MG63 (cell line): ENCODE measurements at regions not wholly inside any gene's neighbourhood (a gene's known extent, or its start where the extent isn't known, plus 50 kb on each side); places are given as distances from the start of the nearest gene placed in this dataset.
"Not testable (repeated sequence)": the region's sequence is repeated elsewhere in the genome, so short reads cannot be mapped to it uniquely, and the experiment has no call there.

ENCODE experiments used
- DNase-seq: peaks from one replicate; pipeline ENCODE4 v3.0.0-alpha.2; 2020
- H3K27me3 ChIP-seq: fragments of 250-450 bp; sonication (Bioruptor Pico); 2 replicates; pipeline ENCODE4 v1.5.1; 2020; ENCODE audit warnings: mild to moderate bottlenecking, moderate library complexity
- H3K36me3 ChIP-seq: fragments of 250-450 bp; sonication (Bioruptor Pico); 2 replicates; pipeline ENCODE4 v1.5.1; 2020; ENCODE audit warnings: mild to moderate bottlenecking, moderate library complexity
- H3K4me3 ChIP-seq: fragments of 250-450 bp; sonication (Bioruptor Pico); 2 replicates; pipeline ENCODE4 v1.5.1; 2020; ENCODE audit warnings: mild to moderate bottlenecking, moderate library complexity
- H3K9me3 ChIP-seq: fragments of 250-450 bp; sonication (Bioruptor Pico); 2 replicates; pipeline ENCODE4 v1.5.1; 2020; ENCODE audit warnings: mild to moderate bottlenecking, moderate library complexity

GRCh38 chr5:21094619-21095018 lies 1106.6 kb upstream of the CDH18 start:
- no peaks in the 10 kb centered on the region for H3K27me3 ChIP-seq
- H3K9me3 ChIP-seq, result no peaks in the 10 kb centered on the region
- no peak overlapping the region for H3K4me3 ChIP-seq
- no peaks in the 10 kb centered on the region for H3K36me3 ChIP-seq
- no peak for DNase-seq

GRCh38 chr5:21087766-21088165 lies 1099.8 kb upstream of the CDH18 start:
- Histone ChIP-seq H3K4me3 (no peak overlapping the region), H3K9me3 (no peaks in the 10 kb centered on the region), H3K36me3 (no peaks in the 10 kb centered on the region), H3K27me3 (no peaks in the 10 kb centered on the region)
- no peak for DNase-seq

- H3K27me3 ChIP-seq, result no peaks in the 10 kb centered on the region
- H3K36me3 ChIP-seq, result no peaks in the 10 kb centered on the region
- no peaks in the 10 kb centered on the region for H3K9me3 ChIP-seq
- H3K4me3 ChIP-seq, result no peak overlapping the region
- no peak for DNase-seq
Measured at GRCh38 chr5:21085791-21086190, 1097.8 kb upstream of the CDH18 start.

GRCh38 chr5:21071986-21072385 lies 1084.0 kb upstream of the CDH18 start:
- Histone ChIP-seq H3K36me3 (no peaks in the 10 kb centered on the region), H3K4me3 (no peak overlapping the region), H3K9me3 (no peaks in the 10 kb centered on the region), H3K27me3 (no peaks in the 10 kb centered on the region)
- no peak for DNase-seq

- Histone ChIP-seq H3K9me3 (no peaks in the 10 kb centered on the region), H3K36me3 (no peaks in the 10 kb centered on the region), H3K27me3 (no peaks in the 10 kb centered on the region), H3K4me3 (no peak overlapping the region)
- DNase-seq, result no peak
Measured at GRCh38 chr5:21071421-21071820, 1083.4 kb upstream of the CDH18 start.

- no peak for DNase-seq
- Histone ChIP-seq H3K9me3 (no peaks in the 10 kb centered on the region), H3K4me3 (no peak overlapping the region), H3K27me3 (no peaks in the 10 kb centered on the region), H3K36me3 (no peaks in the 10 kb centered on the region)
Measured at GRCh38 chr5:21070858-21071257, 1082.9 kb upstream of the CDH18 start.

- DNase-seq, result no peak
- Histone ChIP-seq H3K27me3 (no peaks in the 10 kb centered on the region), H3K9me3 (no peaks in the 10 kb centered on the region; the same call in 1 of the 2 replicates), H3K4me3 (no peak overlapping the region), H3K36me3 (no peaks in the 10 kb centered on the region)
Measured at GRCh38 chr5:21067724-21068123, 1079.7 kb upstream of the CDH18 start.

- Histone ChIP-seq H3K4me3 (no peak overlapping the region), H3K36me3 (no peaks in the 10 kb centered on the region), H3K9me3 (no peaks in the 10 kb centered on the region; the same call in none of the 2 replicates), H3K27me3 (no peaks in the 10 kb centered on the region)
- DNase-seq, result no peak
Measured at GRCh38 chr5:21063146-21063545, 1075.1 kb upstream of the CDH18 start.

- H3K36me3 ChIP-seq, result no peaks in the 10 kb centered on the region
- no peaks in the 10 kb centered on the region; the same call in none of the 2 replicates for H3K9me3 ChIP-seq
- no peak for DNase-seq
- H3K27me3 ChIP-seq, result no peaks in the 10 kb centered on the region; the same call in 1 of the 2 replicates
- H3K4me3 ChIP-seq, result no peak overlapping the region
Measured at GRCh38 chr5:21058289-21058688, 1070.3 kb upstream of the CDH18 start.

- no peaks in the 10 kb centered on the region; the same call in 1 of the 2 replicates for H3K27me3 ChIP-seq
- no peak overlapping the region for H3K4me3 ChIP-seq
- no peak for DNase-seq
- no peaks in the 10 kb centered on the region for H3K9me3 ChIP-seq
- H3K36me3 ChIP-seq, result no peaks in the 10 kb centered on the region
Measured at GRCh38 chr5:21051945-21052344, 1063.9 kb upstream of the CDH18 start.

- H3K27me3 ChIP-seq, result no peaks in the 10 kb centered on the region
- H3K9me3 ChIP-seq, result no peaks in the 10 kb centered on the region
- no peak for DNase-seq
- H3K4me3 ChIP-seq, result no peak overlapping the region
- H3K36me3 ChIP-seq, result no peaks in the 10 kb centered on the region
Measured at GRCh38 chr5:21049901-21050300, 1061.9 kb upstream of the CDH18 start.

GRCh38 chr5:21030981-21031380 lies 1043.0 kb upstream of the CDH18 start:
- H3K36me3 ChIP-seq, result no peaks in the 10 kb centered on the region
- H3K27me3 ChIP-seq, result no peaks in the 10 kb centered on the region
- H3K4me3 ChIP-seq, result no peak overlapping the region
- DNase-seq, result no peak
- H3K9me3 ChIP-seq, result no peaks in the 10 kb centered on the region; the same call in 1 of the 2 replicates

- no peak for DNase-seq
- Histone ChIP-seq H3K9me3 (no peaks in the 10 kb centered on the region; the same call in 1 of the 2 replicates), H3K27me3 (no peaks in the 10 kb centered on the region), H3K36me3 (no peaks in the 10 kb centered on the region), H3K4me3 (no peak overlapping the region)
Measured at GRCh38 chr5:21024966-21025365, 1037.0 kb upstream of the CDH18 start.

GRCh38 chr5:21013237-21013636 lies 1025.2 kb upstream of the CDH18 start:
- DNase-seq, result no peak
- H3K36me3 ChIP-seq, result no peaks in the 10 kb centered on the region
- no peaks in the 10 kb centered on the region for H3K27me3 ChIP-seq
- no peaks in the 10 kb centered on the region for H3K9me3 ChIP-seq
- H3K4me3 ChIP-seq, result no peak overlapping the region

- DNase-seq, result no peak
- Histone ChIP-seq H3K36me3 (no peaks in the 10 kb centered on the region), H3K4me3 (no peak overlapping the region), H3K27me3 (no peaks in the 10 kb centered on the region), H3K9me3 (no peaks in the 10 kb centered on the region)
Measured at GRCh38 chr5:21007781-21008180, 1019.8 kb upstream of the CDH18 start.

GRCh38 chr5:20988933-20989332 lies 1000.9 kb upstream of the CDH18 start:
- H3K36me3 ChIP-seq, H3K27me3 ChIP-seq, H3K4me3 ChIP-seq, H3K9me3 ChIP-seq, DNase-seq: not testable (repeated sequence)

- H3K36me3 ChIP-seq, result no peaks in the 10 kb centered on the region
- H3K9me3 ChIP-seq, result peaks cover 8% of the 10 kb centered on the region
- DNase-seq, result no peak
- H3K4me3 ChIP-seq, result no peak overlapping the region
- H3K27me3 ChIP-seq, result no peaks in the 10 kb centered on the region
Measured at GRCh38 chr5:20985754-20986153, 997.8 kb upstream of the CDH18 start.

GRCh38 chr5:20974426-20974825 lies 986.4 kb upstream of the CDH18 start:
- DNase-seq, result no peak
- no peak overlapping the region for H3K4me3 ChIP-seq
- H3K9me3 ChIP-seq, result no peaks in the 10 kb centered on the region
- H3K27me3 ChIP-seq, result no peaks in the 10 kb centered on the region
- H3K36me3 ChIP-seq, result no peaks in the 10 kb centered on the region

GRCh38 chr5:20972419-20972925 lies 984.5 kb upstream of the CDH18 start:
- no peaks in the 10 kb centered on the region for H3K9me3 ChIP-seq
- H3K36me3 ChIP-seq, result no peaks in the 10 kb centered on the region
- peak overlapping the region; percentile 48 for H3K4me3 ChIP-seq
- DNase-seq, result peak; percentile 77
- H3K27me3 ChIP-seq, result no peaks in the 10 kb centered on the region
